ENCODE measurements at regions not wholly inside any gene's neighbourhood (a gene's known extent, or its start where the extent isn't known, plus 50 kb on each side); places are given as distances from the start of the nearest gene placed in this dataset.

DNA sequence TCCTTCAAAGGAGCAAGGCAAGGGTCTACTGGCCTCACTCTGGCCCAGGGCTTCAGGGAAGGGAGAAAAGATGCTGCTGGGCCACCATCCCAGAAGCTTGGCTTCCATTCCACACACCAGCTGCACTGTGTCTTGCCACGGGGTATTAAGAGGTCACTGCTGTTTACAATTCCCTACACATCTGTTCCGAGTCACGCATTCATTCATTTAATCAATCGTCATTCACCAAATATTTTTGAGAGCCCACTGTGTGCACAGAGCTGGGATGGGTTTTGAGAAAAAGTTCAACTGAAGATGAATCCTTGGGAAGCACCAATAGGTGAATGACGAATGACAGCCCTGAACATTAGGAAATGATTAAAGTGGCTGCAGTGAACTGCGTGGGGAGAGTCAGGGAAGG, 101.7 kb downstream of the NAV1 start:
- TF ChIP-seq, protein P1, sequence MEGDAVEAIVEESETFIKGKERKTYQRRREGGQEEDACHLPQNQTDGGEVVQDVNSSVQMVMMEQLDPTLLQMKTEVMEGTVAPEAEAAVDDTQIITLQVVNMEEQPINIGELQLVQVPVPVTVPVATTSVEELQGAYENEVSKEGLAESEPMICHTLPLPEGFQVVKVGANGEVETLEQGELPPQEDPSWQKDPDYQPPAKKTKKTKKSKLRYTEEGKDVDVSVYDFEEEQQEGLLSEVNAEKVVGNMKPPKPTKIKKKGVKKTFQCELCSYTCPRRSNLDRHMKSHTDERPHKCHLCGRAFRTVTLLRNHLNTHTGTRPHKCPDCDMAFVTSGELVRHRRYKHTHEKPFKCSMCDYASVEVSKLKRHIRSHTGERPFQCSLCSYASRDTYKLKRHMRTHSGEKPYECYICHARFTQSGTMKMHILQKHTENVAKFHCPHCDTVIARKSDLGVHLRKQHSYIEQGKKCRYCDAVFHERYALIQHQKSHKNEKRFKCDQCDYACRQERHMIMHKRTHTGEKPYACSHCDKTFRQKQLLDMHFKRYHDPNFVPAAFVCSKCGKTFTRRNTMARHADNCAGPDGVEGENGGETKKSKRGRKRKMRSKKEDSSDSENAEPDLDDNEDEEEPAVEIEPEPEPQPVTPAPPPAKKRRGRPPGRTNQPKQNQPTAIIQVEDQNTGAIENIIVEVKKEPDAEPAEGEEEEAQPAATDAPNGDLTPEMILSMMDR (IDR thresholded peaks at IDR 0.05): no peak
- no peak for TF ChIP-seq POLR2A (IDR thresholded peaks at IDR 0.05)

Data from right lobe of liver (tissue), 4 donors.